Gastrocnemius medialis (tissue), 4 donors: ENCODE measurements at regions not wholly inside any gene's neighbourhood (a gene's known extent, or its start where the extent isn't known, plus 50 kb on each side); places are given as distances from the start of the nearest gene placed in this dataset.

Experiments
- CTCF ChIP-seq, 5 experiments: fragments of 450-650 bp in 3 of 5; fragments of 200-600 bp in 2 of 5; sonication (generic) in 2 of 5; IDR thresholded peaks in 4 of 5; conservative IDR thresholded peaks in 1 of 5; 1 replicate in 4 of 5; 2 replicates in 1 of 5; pipeline ENCODE4 v1.5.1; 2016 to 2019; ENCODE audit warnings: antibody characterized with exemption in 5 of 5, mild to moderate bottlenecking in 3 of 5, moderate library complexity in 3 of 5
- POLR2A ChIP-seq, 2 donors: fragments of 450-650 bp; IDR thresholded peaks; one replicate each; pipeline ENCODE4 v1.6.1; 2017; ENCODE audit warnings: antibody characterized with exemption in 2 of 2, mild to moderate bottlenecking in 2 of 2, moderate library complexity in 2 of 2

GRCh38 chr15:99492275-99492674 lies 73.5 kb upstream of the MEF2A start:
- no peak for TF ChIP-seq CTCF (IDR thresholded peaks at IDR 0.05 in 4 of 5, conservative IDR thresholded peaks at IDR 0.05 in 1 of 5)
- TF ChIP-seq POLR2A (IDR thresholded peaks at IDR 0.05) = no peak
